ENCODE measurements at regions not wholly inside any gene's neighbourhood (a gene's known extent, or its start where the extent isn't known, plus 50 kb on each side); places are given as distances from the start of the nearest gene placed in this dataset.

GRCh38 chr1:221937155-221937953 lies 195.5 kb upstream of the DUSP10 start (continued):
- TF ChIP-seq SP1 (IDR thresholded peaks at IDR 0.05; ENCODE audit: low read depth, low read length) = no peak
- TF ChIP-seq JUN (IDR thresholded peaks at IDR 0.05; ENCODE audit: low read depth, low read length) = no peak
- no peak for TF ChIP-seq SP4 (IDR thresholded peaks at IDR 0.05; ENCODE audit: low read length)

Measured in H1 (cell line).